Prostate gland (tissue), 2 donors: ENCODE measurements at regions not wholly inside any gene's neighbourhood (a gene's known extent, or its start where the extent isn't known, plus 50 kb on each side); places are given as distances from the start of the nearest gene placed in this dataset.

ENCODE experiments used
- POLR2A ChIP-seq: fragments of 450-650 bp; IDR thresholded peaks from one replicate; pipeline ENCODE4 v1.6.1; 2016; ENCODE audit warnings: antibody characterized with exemption, mild to moderate bottlenecking
- TF ChIP-seq, protein P1 (sequence below), 4 experiments: fragments of 200-600 bp in 2 of 4; fragments of 450-650 bp in 2 of 4; sonication (generic) in 2 of 4; IDR thresholded peaks; 1 replicate in 3 of 4; 2 replicates in 1 of 4; pipeline ENCODE4 v1.5.1; 2016 to 2019; ENCODE audit warnings: antibody characterized with exemption in 4 of 4, mild to moderate bottlenecking in 2 of 4, moderate library complexity in 2 of 4

DNA sequence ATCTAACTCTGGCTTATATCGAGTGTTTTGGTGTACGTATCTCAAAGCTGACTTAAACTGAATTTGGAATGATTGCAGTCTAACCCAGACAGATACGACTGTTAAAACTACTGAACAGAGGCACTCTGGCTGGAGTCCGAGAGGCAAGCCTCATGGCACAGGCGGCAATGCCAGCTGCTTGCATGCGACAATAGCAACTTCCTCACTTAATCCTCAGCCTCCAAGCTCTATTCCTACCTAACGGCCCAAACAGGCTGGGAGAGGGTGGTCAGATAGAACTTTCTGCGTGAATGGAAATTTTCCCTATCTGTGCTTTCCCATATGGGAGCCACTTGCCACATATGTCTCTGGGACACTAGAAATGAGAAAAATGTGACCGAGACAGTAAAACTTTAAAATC lies 292.0 kb upstream of the KLF6 start:
- TF ChIP-seq, protein P1, sequence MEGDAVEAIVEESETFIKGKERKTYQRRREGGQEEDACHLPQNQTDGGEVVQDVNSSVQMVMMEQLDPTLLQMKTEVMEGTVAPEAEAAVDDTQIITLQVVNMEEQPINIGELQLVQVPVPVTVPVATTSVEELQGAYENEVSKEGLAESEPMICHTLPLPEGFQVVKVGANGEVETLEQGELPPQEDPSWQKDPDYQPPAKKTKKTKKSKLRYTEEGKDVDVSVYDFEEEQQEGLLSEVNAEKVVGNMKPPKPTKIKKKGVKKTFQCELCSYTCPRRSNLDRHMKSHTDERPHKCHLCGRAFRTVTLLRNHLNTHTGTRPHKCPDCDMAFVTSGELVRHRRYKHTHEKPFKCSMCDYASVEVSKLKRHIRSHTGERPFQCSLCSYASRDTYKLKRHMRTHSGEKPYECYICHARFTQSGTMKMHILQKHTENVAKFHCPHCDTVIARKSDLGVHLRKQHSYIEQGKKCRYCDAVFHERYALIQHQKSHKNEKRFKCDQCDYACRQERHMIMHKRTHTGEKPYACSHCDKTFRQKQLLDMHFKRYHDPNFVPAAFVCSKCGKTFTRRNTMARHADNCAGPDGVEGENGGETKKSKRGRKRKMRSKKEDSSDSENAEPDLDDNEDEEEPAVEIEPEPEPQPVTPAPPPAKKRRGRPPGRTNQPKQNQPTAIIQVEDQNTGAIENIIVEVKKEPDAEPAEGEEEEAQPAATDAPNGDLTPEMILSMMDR (IDR thresholded peaks at IDR 0.05) = no peak
- no peak for TF ChIP-seq POLR2A
